HT1080 (cell line): ENCODE measurements at regions not wholly inside any gene's neighbourhood (a gene's known extent, or its start where the extent isn't known, plus 50 kb on each side); places are given as distances from the start of the nearest gene placed in this dataset.
"Not testable (repeated sequence)": the region's sequence is repeated elsewhere in the genome, so short reads cannot be mapped to it uniquely, and the experiment has no call there.

Experiments
- DNase-seq: peaks from one replicate; pipeline ENCODE4 v3.0.0-alpha.2; 2015; ENCODE audit warnings: low read depth

- DNase-seq = no peak
These were observed 128.2 kb upstream of the LARP1 start for GRCh38 chr5:154626876-154627557.

GRCh38 chr5:154625031-154625430 lies 130.1 kb upstream of the LARP1 start:
- DNase-seq = no peak

- no peak for DNase-seq
These were observed 130.8 kb upstream of the LARP1 start for GRCh38 chr5:154624341-154624740.

GRCh38 chr5:154620411-154620810 lies 134.8 kb upstream of the LARP1 start:
- DNase-seq = no peak

GRCh38 chr5:154618696-154619095 lies 136.5 kb upstream of the LARP1 start:
- DNase-seq = peak; percentile 58

GRCh38 chr5:154614595-154614994 lies 136.6 kb upstream of the HAND1 start:
- DNase-seq = no peak

- DNase-seq = no peak
These were observed 136.1 kb upstream of the HAND1 start for GRCh38 chr5:154614125-154614524.

- DNase-seq = no peak
These were observed 134.6 kb upstream of the HAND1 start for GRCh38 chr5:154612666-154613065.

- DNase-seq = no peak
These were observed 133.3 kb upstream of the HAND1 start for GRCh38 chr5:154611341-154611767.

GRCh38 chr5:154610321-154611154 lies 132.5 kb upstream of the HAND1 start:
- DNase-seq = peak; percentile 66

- no peak for DNase-seq
These were observed 131.2 kb upstream of the HAND1 start for GRCh38 chr5:154609251-154609650.

GRCh38 chr5:154608531-154609011 lies 130.5 kb upstream of the HAND1 start:
- DNase-seq = no peak

- no peak for DNase-seq
These were observed 129.7 kb upstream of the HAND1 start for GRCh38 chr5:154607746-154608145.

- DNase-seq = no peak
These were observed 128.2 kb upstream of the HAND1 start for GRCh38 chr5:154606246-154606645.

- peak; percentile 38 for DNase-seq
These were observed 126.1 kb upstream of the HAND1 start for GRCh38 chr5:154603953-154604679.

GRCh38 chr5:154603485-154603884 lies 125.5 kb upstream of the HAND1 start:
- no peak for DNase-seq

GRCh38 chr5:154603011-154603410 lies 125.0 kb upstream of the HAND1 start:
- DNase-seq = no peak

- no peak for DNase-seq
These were observed 123.0 kb upstream of the HAND1 start for GRCh38 chr5:154601014-154601413.

- DNase-seq = no peak
These were observed 120.0 kb upstream of the HAND1 start for GRCh38 chr5:154598021-154598420.

GRCh38 chr5:154596844-154597243 lies 118.8 kb upstream of the HAND1 start:
- not testable (repeated sequence) for DNase-seq

GRCh38 chr5:154595662-154596061 lies 117.6 kb upstream of the HAND1 start:
- DNase-seq = no peak

- DNase-seq = no peak
These were observed 115.8 kb upstream of the HAND1 start for GRCh38 chr5:154593796-154594195.
